ENCODE measurements at regions not wholly inside any gene's neighbourhood (a gene's known extent, or its start where the extent isn't known, plus 50 kb on each side); places are given as distances from the start of the nearest gene placed in this dataset.

- Histone ChIP-seq H3K4me2 (no peak overlapping the region), H4K20me1 (ENCODE audit: insufficient read depth) (no peaks in the 10 kb centered on the region), H3K9me2 (ENCODE audit: insufficient read depth) (no peaks in the 10 kb centered on the region), H3K27ac (no peak overlapping the region), H3K9me3 (ENCODE audit: insufficient read depth, low read depth) (0 out of 2 replicates have a peak, but pooled peaks cover 4% of the 10 kb centered on the region), H3F3A (ENCODE audit: insufficient read depth, low read depth) (no peaks in the 10 kb centered on the region), H3K27me3 (ENCODE audit: insufficient read depth, low read depth) (no peaks in the 10 kb centered on the region), H2AFZ (no peak overlapping the region), H3K4me3 (no peak overlapping the region), H3K4me1 (replicated peaks; ENCODE audit: insufficient read depth) (no peaks in the 10 kb centered on the region), H3K36me3 (ENCODE audit: low read depth) (no peaks in the 10 kb centered on the region), H3K79me2 (ENCODE audit: low read depth) (no peaks in the 10 kb centered on the region)
- ChIA-PET POLR2A (ENCODE audit: unreplicated experiment) (no interaction called here), CTCF (no interaction called here)
- no TSS peak for BruUV-seq (replicated peaks)
- TF ChIP-seq EZH2 (IDR thresholded peaks at IDR 0.05; ENCODE audit: low read depth) (no peak), CTCF (conservative IDR thresholded peaks at IDR 0.05) (no peak)
- intact Hi-C loops (cut with micrococcal nuclease; ENCODE audit: unreplicated experiment): no loop called here
- no peak for DNase-seq
Measured at GRCh38 chr15:67980171-67980570, 73.9 kb upstream of the PIAS1 start.

GRCh38 chr15:67980773-67981685, 73.1 kb upstream of the PIAS1 start:
- no peaks in the 10 kb centered on the region for H3K9me2 ChIP-seq (ENCODE audit: insufficient read depth)
- ChIA-PET POLR2A (ENCODE audit: unreplicated experiment) (no interaction called here), CTCF (no interaction called here)
- no peaks in the 10 kb centered on the region for H3F3A ChIP-seq (ENCODE audit: insufficient read depth, low read depth)
- no peak overlapping the region for H2AFZ ChIP-seq
- 0 out of 2 replicates have a peak, but pooled peaks cover 3% of the 10 kb centered on the region for H3K9me3 ChIP-seq (ENCODE audit: insufficient read depth, low read depth)
- no peaks in the 10 kb centered on the region for H3K36me3 ChIP-seq (ENCODE audit: low read depth)
- H4K20me1 ChIP-seq (ENCODE audit: insufficient read depth): no peaks in the 10 kb centered on the region
- no peak overlapping the region for H3K4me3 ChIP-seq
- intact Hi-C loops (cut with micrococcal nuclease; ENCODE audit: unreplicated experiment): no loop called here
- H3K4me1 ChIP-seq (replicated peaks; ENCODE audit: insufficient read depth): no peaks in the 10 kb centered on the region
- H3K79me2 ChIP-seq (ENCODE audit: low read depth): no peaks in the 10 kb centered on the region
- no peak overlapping the region for H3K27ac ChIP-seq
- H3K27me3 ChIP-seq (ENCODE audit: insufficient read depth, low read depth): no peaks in the 10 kb centered on the region
- BruUV-seq (replicated peaks): no TSS peak
- no peak for DNase-seq
- TF ChIP-seq EZH2 (IDR thresholded peaks at IDR 0.05; ENCODE audit: low read depth) (no peak), CTCF (conservative IDR thresholded peaks at IDR 0.05) (no peak)
- H3K4me2 ChIP-seq: no peak overlapping the region

GRCh38 chr15:67981848-67982247, 72.3 kb upstream of the PIAS1 start:
- H3K9me2 ChIP-seq (ENCODE audit: insufficient read depth): no peaks in the 10 kb centered on the region
- no peaks in the 10 kb centered on the region for H4K20me1 ChIP-seq (ENCODE audit: insufficient read depth)
- no TSS peak for BruUV-seq (replicated peaks)
- no peaks in the 10 kb centered on the region for H3K36me3 ChIP-seq (ENCODE audit: low read depth)
- ChIA-PET POLR2A (ENCODE audit: unreplicated experiment) (no interaction called here), CTCF (no interaction called here)
- no peaks in the 10 kb centered on the region for H3K79me2 ChIP-seq (ENCODE audit: low read depth)
- DNase-seq: no peak
- H3F3A ChIP-seq (ENCODE audit: insufficient read depth, low read depth): no peaks in the 10 kb centered on the region
- TF ChIP-seq CTCF (conservative IDR thresholded peaks at IDR 0.05) (no peak), EZH2 (IDR thresholded peaks at IDR 0.05; ENCODE audit: low read depth) (no peak)
- H3K4me1 ChIP-seq (replicated peaks; ENCODE audit: insufficient read depth): no peaks in the 10 kb centered on the region
- H3K27ac ChIP-seq: no peak overlapping the region
- H3K9me3 ChIP-seq (ENCODE audit: insufficient read depth, low read depth): no peaks in the 10 kb centered on the region
- no peak overlapping the region for H3K4me3 ChIP-seq
- H2AFZ ChIP-seq: no peak overlapping the region
- no peak overlapping the region for H3K4me2 ChIP-seq
- intact Hi-C loops (cut with micrococcal nuclease; ENCODE audit: unreplicated experiment): no loop called here
- no peaks in the 10 kb centered on the region for H3K27me3 ChIP-seq (ENCODE audit: insufficient read depth, low read depth)
